VCaP (cell line): ENCODE measurements at regions not wholly inside any gene's neighbourhood (a gene's known extent, or its start where the extent isn't known, plus 50 kb on each side); places are given as distances from the start of the nearest gene placed in this dataset.
"Not testable (repeated sequence)": the region's sequence is repeated elsewhere in the genome, so short reads cannot be mapped to it uniquely, and the experiment has no call there.

Source experiments
- H3K27ac ChIP-seq: fragments of 450-650 bp; 2 replicates; pipeline ENCODE4 v1.5.1; 2017
- CTCF ChIP-seq: fragments of 450-650 bp; conservative IDR thresholded peaks from 2 replicates; pipeline ENCODE4 v1.5.1; 2017; ENCODE audit warnings: mild to moderate bottlenecking, moderate library complexity

DNA sequence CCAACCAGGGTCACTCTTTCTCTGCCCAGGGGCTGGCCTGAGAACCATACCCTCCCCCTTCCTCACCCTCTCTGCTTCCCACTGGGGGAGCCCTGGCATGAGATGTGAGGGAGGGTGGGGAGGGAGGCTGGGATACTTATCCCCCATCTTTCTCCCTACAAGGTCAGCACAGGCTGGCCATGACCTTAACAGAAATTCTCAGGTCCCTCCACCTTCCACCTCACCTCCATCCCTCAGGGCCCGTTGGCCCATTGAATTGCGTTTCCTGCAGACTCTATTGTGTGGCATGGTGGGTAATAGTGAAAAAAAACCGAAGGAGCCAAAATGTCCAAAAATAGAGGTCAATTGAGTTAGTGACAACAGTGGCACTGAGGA, 159.5 kb downstream of the OR4M2 start:
- TF ChIP-seq CTCF, result no peak
- H3K27ac ChIP-seq, result no peak overlapping the region

- no peak overlapping the region for H3K27ac ChIP-seq
- no peak for TF ChIP-seq CTCF
Measured at GRCh38 chr15:22240403-22240802, 160.1 kb downstream of the OR4M2 start.

DNA sequence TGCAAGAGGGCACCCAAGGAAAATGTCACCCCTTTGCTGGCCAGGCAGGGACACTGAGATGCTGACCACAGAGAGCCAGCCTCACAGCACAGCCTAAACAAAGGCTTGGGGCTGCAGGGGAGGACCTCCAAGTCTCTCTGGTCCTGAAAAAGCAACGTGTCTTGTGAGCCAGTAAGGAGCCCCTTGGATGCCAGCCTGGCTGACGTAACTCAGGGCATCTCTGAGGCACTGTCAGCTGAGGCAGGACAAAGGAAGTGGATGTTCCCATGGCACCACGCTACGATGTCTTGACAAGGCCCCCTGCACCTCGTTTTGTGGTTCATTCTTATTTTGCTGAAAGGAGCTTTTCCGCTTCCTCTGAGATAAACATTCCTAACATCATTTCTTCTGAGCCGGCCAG, 160.7 kb downstream of the OR4M2 start:
- TF ChIP-seq CTCF, result no peak
- H3K27ac ChIP-seq, result no peak overlapping the region

- no peak overlapping the region for H3K27ac ChIP-seq
- TF ChIP-seq CTCF, result no peak
Measured at GRCh38 chr15:22241451-22241850, 161.1 kb downstream of the OR4M2 start.

DNA sequence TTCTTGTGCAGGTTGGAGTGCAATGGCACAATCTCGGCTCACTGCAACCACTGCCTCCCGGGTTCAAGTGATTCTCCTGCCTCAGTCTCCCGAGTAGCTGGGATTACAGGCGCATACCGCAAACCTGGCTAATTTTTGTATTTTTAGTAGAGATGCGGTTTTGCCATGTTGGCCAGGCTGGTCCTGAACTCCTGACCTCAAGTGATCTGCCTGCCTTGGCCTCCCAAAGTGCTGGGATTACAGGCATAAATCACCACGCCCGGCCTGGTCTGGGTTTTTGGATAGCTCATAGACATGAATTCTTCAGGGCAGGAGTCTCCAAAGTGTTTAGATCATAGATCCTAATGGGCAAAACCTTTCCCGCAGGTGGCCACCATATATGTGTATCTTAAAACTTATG, 162.0 kb downstream of the OR4M2 start:
- not testable (repeated sequence) for H3K27ac ChIP-seq

- TF ChIP-seq CTCF, result no peak
Measured at GRCh38 chr15:22243440-22244130, 163.3 kb downstream of the OR4M2 start.

GRCh38 chr15:22249511-22249910, 169.2 kb downstream of the OR4M2 start:
- H3K27ac ChIP-seq, result not testable (repeated sequence)

More at GRCh38 chr15:22243440-22244130, 163.3 kb downstream of the OR4M2 start:
- H3K27ac ChIP-seq, result no peak overlapping the region

- H3K27ac ChIP-seq, result not testable (repeated sequence)
Measured at GRCh38 chr15:22250501-22251290, 170.4 kb downstream of the OR4M2 start.

GRCh38 chr15:22251422-22251821, 171.1 kb downstream of the OR4M2 start:
- no peak overlapping the region for H3K27ac ChIP-seq
- no peak for TF ChIP-seq CTCF

DNA sequence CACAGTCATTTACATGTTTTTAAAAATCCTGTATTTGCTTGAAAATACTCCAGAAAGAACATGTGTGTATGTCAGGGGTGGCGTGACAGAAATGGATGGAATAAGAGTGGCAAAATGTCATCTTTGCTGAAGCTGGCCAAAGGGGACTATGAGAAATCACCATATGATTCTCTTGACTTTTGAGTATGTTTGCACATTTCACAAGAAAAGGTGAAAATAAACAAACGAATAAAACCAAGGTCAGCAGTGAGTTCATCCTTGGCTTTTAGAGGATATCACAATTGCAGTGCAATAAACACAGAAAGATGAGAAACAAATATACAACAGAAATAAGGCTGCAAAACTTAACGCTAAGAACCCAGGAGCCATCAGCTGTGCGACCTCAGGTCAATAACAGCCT, 171.7 kb downstream of the OR4M2 start:
- not testable (repeated sequence) for H3K27ac ChIP-seq

DNA sequence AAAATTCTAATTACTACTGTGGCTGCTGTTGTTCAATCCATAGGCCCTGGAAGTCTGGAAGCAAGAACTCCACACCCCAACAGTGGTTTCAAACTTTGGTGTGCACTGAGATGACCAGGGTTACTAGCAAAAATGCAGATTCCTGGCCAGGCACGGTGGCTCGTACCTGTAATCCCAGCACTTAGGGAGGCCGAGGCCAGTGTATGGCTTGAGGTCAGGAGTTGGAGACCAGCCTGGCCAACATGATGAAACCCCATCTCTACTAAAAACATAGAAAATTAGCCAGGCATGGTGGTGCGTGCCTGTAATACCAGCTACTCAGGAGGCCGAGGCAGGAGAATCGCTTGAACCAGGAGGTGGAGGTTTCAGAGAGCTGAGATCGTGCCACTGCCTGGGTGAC, 172.2 kb downstream of the OR4M2 start:
- not testable (repeated sequence) for H3K27ac ChIP-seq

- not testable (repeated sequence) for H3K27ac ChIP-seq
Measured at GRCh38 chr15:22253002-22253675, 172.8 kb downstream of the OR4M2 start.
